ENCODE measurements at regions not wholly inside any gene's neighbourhood (a gene's known extent, or its start where the extent isn't known, plus 50 kb on each side); places are given as distances from the start of the nearest gene placed in this dataset.
"Not testable (repeated sequence)": the region's sequence is repeated elsewhere in the genome, so short reads cannot be mapped to it uniquely, and the experiment has no call there.

GRCh38 chr4:27126895-27127294, 266.3 kb downstream of the STIM2 start:
- not testable (repeated sequence) for TF ChIP-seq CTCF, EP300 (IDR thresholded peaks at IDR 0.05)

Data from tibial nerve (tissue), 4 donors.